Pancreas (tissue), 10 donors: ENCODE measurements at regions not wholly inside any gene's neighbourhood (a gene's known extent, or its start where the extent isn't known, plus 50 kb on each side); places are given as distances from the start of the nearest gene placed in this dataset.

ENCODE experiments used
- ATAC-seq, 4 donors: fragments of 200-7000 bp; cut with Tn5 transposase; one replicate each; pipeline versions ENCODE4 v1.8.0 to v1.9.1; 2020; ENCODE audit warnings: mild to moderate bottlenecking in 4 of 4, moderate library complexity in 4 of 4
- DNase-seq, 6 donors: peaks; one replicate each; pipeline ENCODE4 v3.0.0-alpha.2; 2020
- FAIRE-seq: peaks from 2 replicates; lab custom pipeline; 2012; peaks lifted over from hg19 to GRCh38; lab: Jason Lieb, UNC
- H3K27ac ChIP-seq, 4 donors: fragments of 200-600 bp; sonication (generic); 1 replicate in 3 of 4; 2 replicates in 1 of 4; pipeline versions ENCODE4 v1.5.0 to v1.8.0; 2020
- H3K27me3 ChIP-seq, 4 donors: fragments of 200-600 bp; one replicate each; pipeline ENCODE4 v1.8.0; 2021
- H3K36me3 ChIP-seq, 3 donors: fragments of 200-600 bp; sonication (generic) in 1 of 3; one replicate each; pipeline versions ENCODE4 v1.5.0 to v1.8.0; 2020 to 2021
- H3K4me1 ChIP-seq, 3 donors: fragments of 200-600 bp; one replicate each; pipeline ENCODE4 v1.8.0; 2021
- H3K4me3 ChIP-seq, 4 donors: fragments of 200-600 bp; sonication (generic) in 2 of 4; one replicate each; pipeline versions ENCODE4 v1.5.0 to v1.8.0; 2020 to 2021
- H3K9me3 ChIP-seq, 4 donors: fragments of 200-600 bp; one replicate each; pipeline ENCODE4 v1.8.0; 2021
- WGBS, 2 donors: extraction: QIAGEN DNeasy Blood & Tissue Kit; methylation state at CpG; one replicate each; pipeline ENCODE4 v1.1.7; 2013; 5-methylcytosine and 5-hydroxymethylcytosine counted together
- intact Hi-C, 3 donors: fragments of 100-400 bp; cut with DNase I; formaldehyde crosslinking; loops; one replicate each; pipeline versions ENCODE4 v1.11.1 to v1.14.2; 2022
- TF ChIP-seq, protein P1 (sequence below), 4 donors: fragments of 200-600 bp; sonication (generic) in 3 of 4; IDR thresholded peaks; one replicate each; pipeline versions ENCODE4 v1.5.0 to v1.8.0; 2021; ENCODE audit warnings: antibody characterized with exemption in 4 of 4
- donor health status: healthy with polysubstance abuse.
- donor health status: DM: no; HTN: no; CAD: no; lungs with moderate emphysema.
- donor health status: DM: no; HTN: no; CAD: no.
- donor health status: control.
- donor health status: control.
- donor health status: Bipolar disorder and iron deficiency.
- donor health status: DM: yes; HTN: yes; CAD: no.
- donor health status: DM: no; HTN: no; CAD: no.
- donor health status: DM: no; HTN: no; CAD: no.
- donor health status: DM: yes; HTN: yes; CAD: no.

DNA sequence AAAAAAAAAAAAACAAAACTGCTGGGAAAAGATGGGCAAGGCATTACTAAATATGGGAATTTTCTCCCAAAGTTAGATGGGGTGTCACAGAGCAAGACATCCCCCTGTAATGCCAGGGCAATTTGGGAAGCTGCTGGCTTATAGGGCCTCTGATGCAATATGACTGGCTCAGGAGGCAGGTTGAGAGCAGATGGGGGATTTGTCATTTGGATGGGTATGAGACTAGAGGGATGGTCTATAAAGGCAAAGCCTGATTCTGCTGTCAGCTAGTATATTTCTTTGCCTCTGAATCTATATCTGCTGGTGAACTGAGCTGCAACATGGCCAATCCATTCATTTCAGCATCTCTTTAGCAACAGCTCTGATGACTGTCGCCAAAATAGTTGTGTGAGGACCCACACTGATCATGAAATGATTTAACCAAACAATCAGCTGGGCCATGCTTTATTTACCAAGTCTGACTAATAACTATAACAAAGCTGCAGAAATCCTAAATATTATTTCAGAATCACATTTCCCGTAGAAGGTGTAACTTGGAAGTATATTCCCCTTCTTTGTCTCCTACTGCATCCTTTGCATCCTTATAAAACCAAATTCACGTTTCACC is 455.1 kb upstream of the ZNF608 start:
- Histone ChIP-seq H3K36me3 (no peaks in the 10 kb centered on the region), H3K9me3 (no peaks in the 10 kb centered on the region), H3K4me3 (no peak overlapping the region), H3K27ac (no peak overlapping the region), H3K4me1 (no peaks in the 10 kb centered on the region), H3K27me3 (no peaks in the 10 kb centered on the region)
- intact Hi-C loops: no loop called here
- ATAC-seq (no peak), FAIRE-seq (no peak), DNase-seq (no peak)
- TF ChIP-seq, protein P1, sequence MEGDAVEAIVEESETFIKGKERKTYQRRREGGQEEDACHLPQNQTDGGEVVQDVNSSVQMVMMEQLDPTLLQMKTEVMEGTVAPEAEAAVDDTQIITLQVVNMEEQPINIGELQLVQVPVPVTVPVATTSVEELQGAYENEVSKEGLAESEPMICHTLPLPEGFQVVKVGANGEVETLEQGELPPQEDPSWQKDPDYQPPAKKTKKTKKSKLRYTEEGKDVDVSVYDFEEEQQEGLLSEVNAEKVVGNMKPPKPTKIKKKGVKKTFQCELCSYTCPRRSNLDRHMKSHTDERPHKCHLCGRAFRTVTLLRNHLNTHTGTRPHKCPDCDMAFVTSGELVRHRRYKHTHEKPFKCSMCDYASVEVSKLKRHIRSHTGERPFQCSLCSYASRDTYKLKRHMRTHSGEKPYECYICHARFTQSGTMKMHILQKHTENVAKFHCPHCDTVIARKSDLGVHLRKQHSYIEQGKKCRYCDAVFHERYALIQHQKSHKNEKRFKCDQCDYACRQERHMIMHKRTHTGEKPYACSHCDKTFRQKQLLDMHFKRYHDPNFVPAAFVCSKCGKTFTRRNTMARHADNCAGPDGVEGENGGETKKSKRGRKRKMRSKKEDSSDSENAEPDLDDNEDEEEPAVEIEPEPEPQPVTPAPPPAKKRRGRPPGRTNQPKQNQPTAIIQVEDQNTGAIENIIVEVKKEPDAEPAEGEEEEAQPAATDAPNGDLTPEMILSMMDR (IDR thresholded peaks at IDR 0.05): no peak
- WGBS, 2 donors: 87 to 88% methylated on average over 3 of the region's 3 CpGs

DNA sequence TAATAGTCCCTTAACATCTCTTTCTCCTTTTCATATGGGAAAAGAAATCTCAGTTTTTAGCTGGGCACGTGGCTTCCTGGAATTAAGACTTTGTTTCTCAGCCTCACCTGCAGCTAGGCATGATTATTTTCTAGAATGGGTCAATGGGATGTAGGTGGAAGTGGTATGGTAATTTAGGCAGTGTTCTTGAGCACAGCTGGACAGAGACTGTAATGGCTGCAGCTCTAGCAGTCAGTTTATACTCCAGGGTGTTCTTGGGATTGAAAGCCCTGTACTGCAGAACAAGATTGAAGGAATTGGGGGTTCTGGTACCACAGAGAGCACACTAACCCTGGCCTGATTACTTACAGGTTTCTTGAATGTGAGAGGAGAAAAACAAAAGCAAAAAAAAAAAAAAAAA is 455.9 kb upstream of the ZNF608 start:
- no peak overlapping the region for H3K4me3 ChIP-seq
- H3K9me3 ChIP-seq: no peaks in the 10 kb centered on the region
- no peak for ATAC-seq
- H3K4me1 ChIP-seq: no peaks in the 10 kb centered on the region
- intact Hi-C loops: no loop called here
- 86 to 88% methylated on average over 1 of the region's 1 CpG for WGBS, 2 donors
- no peak overlapping the region for H3K27ac ChIP-seq
- no peaks in the 10 kb centered on the region for H3K27me3 ChIP-seq
- DNase-seq: no peak
- TF ChIP-seq, protein P1 (IDR thresholded peaks at IDR 0.05): no peak
- no peak for FAIRE-seq
- H3K36me3 ChIP-seq: no peaks in the 10 kb centered on the region

DNA sequence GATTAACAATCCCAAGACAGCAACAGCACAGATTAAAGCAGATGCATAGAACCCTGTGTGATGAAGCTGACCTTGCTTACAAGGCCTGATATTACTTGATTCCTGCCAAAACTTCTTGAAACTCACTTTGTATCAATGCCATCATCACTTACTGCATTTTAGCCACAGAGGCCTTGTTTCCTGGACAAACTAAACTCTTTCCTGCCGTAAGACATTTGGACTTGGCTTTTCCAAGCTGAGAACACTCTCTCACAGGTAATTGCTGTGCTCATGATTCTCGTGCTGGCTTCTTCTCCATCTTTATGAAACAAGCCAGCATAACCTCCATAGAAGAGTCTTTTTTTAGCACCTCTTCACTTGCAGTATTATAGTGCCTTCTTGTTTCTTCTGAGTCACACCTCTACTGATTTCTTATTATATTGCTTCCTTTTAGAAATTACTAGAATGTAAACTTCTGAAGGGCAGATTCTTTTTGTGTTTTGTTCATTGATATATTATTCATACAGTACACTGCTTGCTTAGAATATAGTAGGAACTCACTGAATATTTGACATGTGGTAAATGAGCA is 456.5 kb upstream of the ZNF608 start:
- ATAC-seq (no peak), FAIRE-seq (no peak), DNase-seq (no peak)
- Histone ChIP-seq H3K27me3 (no peaks in the 10 kb centered on the region), H3K4me3 (no peak overlapping the region), H3K4me1 (peaks cover 0 to 1% (median 0%) of the 10 kb centered on the region in 3 donors), H3K9me3 (no peaks in the 10 kb centered on the region), H3K36me3 (no peaks in the 10 kb centered on the region), H3K27ac (no peak overlapping the region)
- TF ChIP-seq, protein P1 (IDR thresholded peaks at IDR 0.05): no peak
- intact Hi-C loops: no loop called here
- 91 to 92% methylated on average over 2 of the region's 2 CpGs for WGBS, 2 donors

DNA sequence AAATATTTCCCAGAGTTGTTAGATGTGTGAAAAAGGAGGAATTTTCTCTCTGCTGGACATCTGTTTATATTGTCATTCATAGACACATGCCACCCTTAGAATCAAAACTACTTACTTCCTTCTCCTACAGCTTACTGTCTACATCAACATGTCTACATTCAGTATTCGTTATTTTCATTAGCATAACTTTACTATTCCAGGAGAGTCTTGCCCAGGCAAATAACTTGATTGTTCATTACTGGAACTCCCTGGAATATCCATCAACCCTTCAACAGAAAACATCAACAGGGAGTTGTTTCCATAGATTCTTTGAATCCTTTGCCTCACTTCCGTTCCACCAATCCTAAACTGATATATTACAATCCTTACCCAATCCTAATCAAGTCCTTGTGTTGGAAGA is 457.5 kb upstream of the ZNF608 start:
- H3K27me3 ChIP-seq: no peaks in the 10 kb centered on the region
- no peak for FAIRE-seq
- WGBS, 2 donors: 92 to 99% methylated on average over 2 of the region's 2 CpGs
- no peak overlapping the region for H3K27ac ChIP-seq
- DNase-seq: no peak
- no peaks in the 10 kb centered on the region for H3K9me3 ChIP-seq
- ATAC-seq: no peak
- H3K4me1 ChIP-seq: peaks cover 0 to 6% (median 0%) of the 10 kb centered on the region in 3 donors
- no peaks in the 10 kb centered on the region for H3K36me3 ChIP-seq
- no peak overlapping the region for H3K4me3 ChIP-seq
- TF ChIP-seq, protein P1 (IDR thresholded peaks at IDR 0.05): no peak
- intact Hi-C loops: no loop called here

DNA sequence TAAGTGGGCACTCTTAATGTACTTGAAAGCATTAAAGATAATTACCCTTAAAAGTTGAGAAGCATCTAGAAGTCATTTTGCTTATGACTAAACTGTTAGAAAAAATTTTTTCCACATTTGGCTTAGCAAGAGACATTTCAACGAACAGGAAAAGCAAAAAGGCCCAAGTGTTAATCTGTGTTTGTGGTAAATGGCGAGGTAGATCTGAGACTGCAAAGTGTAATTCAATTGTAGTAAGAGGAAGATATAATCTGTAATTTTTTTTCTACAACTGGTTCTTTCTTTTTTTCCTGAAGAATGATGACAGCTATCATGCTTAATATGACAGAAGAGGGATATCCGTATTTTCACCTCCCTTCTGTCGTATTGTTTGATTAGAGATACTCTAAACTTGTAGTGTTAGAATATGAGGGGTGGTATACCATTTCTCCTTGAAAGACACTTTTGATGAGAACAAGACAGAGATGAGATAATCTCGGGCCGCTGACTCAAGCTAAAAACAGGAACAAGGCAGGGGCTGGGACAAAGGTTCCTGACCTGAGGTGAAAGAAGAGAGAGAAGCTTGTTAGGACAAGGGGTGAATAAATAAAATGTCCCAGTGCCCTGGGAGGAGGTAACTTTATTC is 459.3 kb upstream of the ZNF608 start:
- intact Hi-C loops: no loop called here

More for the DNA sequence above, 459.3 kb upstream of the ZNF608 start:
- no peaks in the 10 kb centered on the region for H3K36me3 ChIP-seq
- no peak overlapping the region for H3K27ac ChIP-seq
- peaks cover 0 to 16% (median 5%) of the 10 kb centered on the region in 3 donors for H3K4me1 ChIP-seq
- DNase-seq (no peak), FAIRE-seq (no peak), ATAC-seq (no peak)
- H3K27me3 ChIP-seq: no peaks in the 10 kb centered on the region
- no peaks in the 10 kb centered on the region for H3K9me3 ChIP-seq
- WGBS, 2 donors: 92 to 93% methylated on average over 6 of the region's 6 CpGs
- TF ChIP-seq, protein P1 (IDR thresholded peaks at IDR 0.05): no peak
- no peak overlapping the region for H3K4me3 ChIP-seq
